ENCODE measurements at regions not wholly inside any gene's neighbourhood (a gene's known extent, or its start where the extent isn't known, plus 50 kb on each side); places are given as distances from the start of the nearest gene placed in this dataset.

GRCh38 chr22:34326901-34327300 is 406.6 kb upstream of the LARGE1 start:
- no peak overlapping the region for H3K4me3 ChIP-seq (ENCODE audit: low read depth, low read length)

GRCh38 chr22:34330432-34330831 is 410.2 kb upstream of the LARGE1 start:
- H3K9ac ChIP-seq (ENCODE audit: low read depth, low read length): no peak overlapping the region
- H3K4me1 ChIP-seq (ENCODE audit: control insufficient read depth, insufficient read depth, low read length): no peaks in the 10 kb centered on the region
- H3K36me3 ChIP-seq (ENCODE audit: control insufficient read depth, insufficient read depth, low read length): no peaks in the 10 kb centered on the region
- H3K4me3 ChIP-seq (ENCODE audit: low read depth, low read length): no peak overlapping the region
- H3K27me3 ChIP-seq (ENCODE audit: control insufficient read depth, insufficient read depth, low read length): no peaks in the 10 kb centered on the region
- peaks cover 3% of the 10 kb centered on the region for H3K9me3 ChIP-seq (ENCODE audit: control insufficient read depth, insufficient read depth, low read length)

More at GRCh38 chr22:34326901-34327300, 406.6 kb upstream of the LARGE1 start:
- H3K27me3 ChIP-seq (ENCODE audit: control insufficient read depth, insufficient read depth, low read length): no peaks in the 10 kb centered on the region
- H3K9me3 ChIP-seq (ENCODE audit: control insufficient read depth, insufficient read depth, low read length): no peaks in the 10 kb centered on the region
- H3K4me1 ChIP-seq (ENCODE audit: control insufficient read depth, insufficient read depth, low read length): no peaks in the 10 kb centered on the region
- no peak overlapping the region for H3K9ac ChIP-seq (ENCODE audit: low read depth, low read length)
- H3K36me3 ChIP-seq (ENCODE audit: control insufficient read depth, insufficient read depth, low read length): no peaks in the 10 kb centered on the region

GRCh38 chr22:34333285-34333684 is 413.0 kb upstream of the LARGE1 start:
- H3K9ac ChIP-seq (ENCODE audit: low read depth, low read length): no peak overlapping the region
- no peaks in the 10 kb centered on the region for H3K36me3 ChIP-seq (ENCODE audit: control insufficient read depth, insufficient read depth, low read length)
- no peaks in the 10 kb centered on the region for H3K27me3 ChIP-seq (ENCODE audit: control insufficient read depth, insufficient read depth, low read length)
- H3K4me1 ChIP-seq (ENCODE audit: control insufficient read depth, insufficient read depth, low read length): no peaks in the 10 kb centered on the region
- H3K4me3 ChIP-seq (ENCODE audit: low read depth, low read length): no peak overlapping the region
- peaks cover 3% of the 10 kb centered on the region for H3K9me3 ChIP-seq (ENCODE audit: control insufficient read depth, insufficient read depth, low read length)

- H3K4me3 ChIP-seq (ENCODE audit: low read depth, low read length): no peak overlapping the region
- no peaks in the 10 kb centered on the region for H3K36me3 ChIP-seq (ENCODE audit: control insufficient read depth, insufficient read depth, low read length)
- H3K4me1 ChIP-seq (ENCODE audit: control insufficient read depth, insufficient read depth, low read length): no peaks in the 10 kb centered on the region
- no peak overlapping the region for H3K9ac ChIP-seq (ENCODE audit: low read depth, low read length)
- peaks cover 3% of the 10 kb centered on the region for H3K9me3 ChIP-seq (ENCODE audit: control insufficient read depth, insufficient read depth, low read length)
- no peaks in the 10 kb centered on the region for H3K27me3 ChIP-seq (ENCODE audit: control insufficient read depth, insufficient read depth, low read length)
These were observed 414.6 kb upstream of the LARGE1 start for GRCh38 chr22:34334893-34335292.

- H3K9me3 ChIP-seq (ENCODE audit: control insufficient read depth, insufficient read depth, low read length): no peaks in the 10 kb centered on the region
- no peak overlapping the region for H3K9ac ChIP-seq (ENCODE audit: low read depth, low read length)
- no peaks in the 10 kb centered on the region for H3K36me3 ChIP-seq (ENCODE audit: control insufficient read depth, insufficient read depth, low read length)
- H3K4me1 ChIP-seq (ENCODE audit: control insufficient read depth, insufficient read depth, low read length): no peaks in the 10 kb centered on the region
- H3K4me3 ChIP-seq (ENCODE audit: low read depth, low read length): no peak overlapping the region
- H3K27me3 ChIP-seq (ENCODE audit: control insufficient read depth, insufficient read depth, low read length): peaks cover 2% of the 10 kb centered on the region
These were observed 424.4 kb upstream of the LARGE1 start for GRCh38 chr22:34344702-34345101.

- no peak overlapping the region for H3K4me3 ChIP-seq (ENCODE audit: low read depth, low read length)
- no peaks in the 10 kb centered on the region for H3K4me1 ChIP-seq (ENCODE audit: control insufficient read depth, insufficient read depth, low read length)
- no peak overlapping the region for H3K9ac ChIP-seq (ENCODE audit: low read depth, low read length)
- no peaks in the 10 kb centered on the region for H3K36me3 ChIP-seq (ENCODE audit: control insufficient read depth, insufficient read depth, low read length)
- H3K27me3 ChIP-seq (ENCODE audit: control insufficient read depth, insufficient read depth, low read length): no peaks in the 10 kb centered on the region
- H3K9me3 ChIP-seq (ENCODE audit: control insufficient read depth, insufficient read depth, low read length): no peaks in the 10 kb centered on the region
These were observed 434.0 kb upstream of the LARGE1 start for GRCh38 chr22:34354071-34354817.

- Histone ChIP-seq H3K9me3 (ENCODE audit: control insufficient read depth, insufficient read depth, low read length) (no peaks in the 10 kb centered on the region), H3K4me1 (ENCODE audit: control insufficient read depth, insufficient read depth, low read length) (no peaks in the 10 kb centered on the region), H3K9ac (ENCODE audit: low read depth, low read length) (no peak overlapping the region), H3K4me3 (ENCODE audit: low read depth, low read length) (no peak overlapping the region), H3K36me3 (ENCODE audit: control insufficient read depth, insufficient read depth, low read length) (no peaks in the 10 kb centered on the region), H3K27me3 (ENCODE audit: control insufficient read depth, insufficient read depth, low read length) (no peaks in the 10 kb centered on the region)
These were observed 436.2 kb upstream of the LARGE1 start for GRCh38 chr22:34356481-34356880.

- Histone ChIP-seq H3K9me3 (ENCODE audit: control insufficient read depth, insufficient read depth, low read length) (no peaks in the 10 kb centered on the region), H3K27me3 (ENCODE audit: control insufficient read depth, insufficient read depth, low read length) (no peaks in the 10 kb centered on the region), H3K36me3 (ENCODE audit: control insufficient read depth, insufficient read depth, low read length) (no peaks in the 10 kb centered on the region), H3K4me3 (ENCODE audit: low read depth, low read length) (no peak overlapping the region), H3K4me1 (ENCODE audit: control insufficient read depth, insufficient read depth, low read length) (no peaks in the 10 kb centered on the region), H3K9ac (ENCODE audit: low read depth, low read length) (no peak overlapping the region)
These were observed 450.4 kb upstream of the LARGE1 start for GRCh38 chr22:34370711-34371110.

- no peaks in the 10 kb centered on the region for H3K4me1 ChIP-seq (ENCODE audit: control insufficient read depth, insufficient read depth, low read length)
- no peak overlapping the region for H3K4me3 ChIP-seq (ENCODE audit: low read depth, low read length)
- H3K27me3 ChIP-seq (ENCODE audit: control insufficient read depth, insufficient read depth, low read length): no peaks in the 10 kb centered on the region
- no peaks in the 10 kb centered on the region for H3K9me3 ChIP-seq (ENCODE audit: control insufficient read depth, insufficient read depth, low read length)
- H3K36me3 ChIP-seq (ENCODE audit: control insufficient read depth, insufficient read depth, low read length): no peaks in the 10 kb centered on the region
- H3K9ac ChIP-seq (ENCODE audit: low read depth, low read length): no peak overlapping the region
These were observed 459.5 kb upstream of the LARGE1 start for GRCh38 chr22:34379825-34380224.

- Histone ChIP-seq H3K27me3 (ENCODE audit: control insufficient read depth, insufficient read depth, low read length) (no peaks in the 10 kb centered on the region), H3K9ac (ENCODE audit: low read depth, low read length) (no peak overlapping the region), H3K4me1 (ENCODE audit: control insufficient read depth, insufficient read depth, low read length) (no peaks in the 10 kb centered on the region), H3K36me3 (ENCODE audit: control insufficient read depth, insufficient read depth, low read length) (no peaks in the 10 kb centered on the region), H3K4me3 (ENCODE audit: low read depth, low read length) (no peak overlapping the region), H3K9me3 (ENCODE audit: control insufficient read depth, insufficient read depth, low read length) (no peaks in the 10 kb centered on the region)
These were observed 460.3 kb upstream of the LARGE1 start for GRCh38 chr22:34380532-34380931.

- H3K4me1 ChIP-seq (ENCODE audit: control insufficient read depth, insufficient read depth, low read length): no peaks in the 10 kb centered on the region
- no peaks in the 10 kb centered on the region for H3K36me3 ChIP-seq (ENCODE audit: control insufficient read depth, insufficient read depth, low read length)
These were observed 470.1 kb upstream of the LARGE1 start for GRCh38 chr22:34390400-34390799.

GRCh38 chr22:34395370-34395769 is 475.1 kb upstream of the LARGE1 start:
- no peaks in the 10 kb centered on the region for H3K9me3 ChIP-seq (ENCODE audit: control insufficient read depth, insufficient read depth, low read length)
- no peak overlapping the region for H3K9ac ChIP-seq (ENCODE audit: low read depth, low read length)
- no peaks in the 10 kb centered on the region for H3K27me3 ChIP-seq (ENCODE audit: control insufficient read depth, insufficient read depth, low read length)
- H3K36me3 ChIP-seq (ENCODE audit: control insufficient read depth, insufficient read depth, low read length): no peaks in the 10 kb centered on the region
- no peaks in the 10 kb centered on the region for H3K4me1 ChIP-seq (ENCODE audit: control insufficient read depth, insufficient read depth, low read length)
- H3K4me3 ChIP-seq (ENCODE audit: low read depth, low read length): no peak overlapping the region

More at GRCh38 chr22:34390400-34390799, 470.1 kb upstream of the LARGE1 start:
- no peak overlapping the region for H3K9ac ChIP-seq (ENCODE audit: low read depth, low read length)
- H3K9me3 ChIP-seq (ENCODE audit: control insufficient read depth, insufficient read depth, low read length): no peaks in the 10 kb centered on the region
- no peak overlapping the region for H3K4me3 ChIP-seq (ENCODE audit: low read depth, low read length)
- no peaks in the 10 kb centered on the region for H3K27me3 ChIP-seq (ENCODE audit: control insufficient read depth, insufficient read depth, low read length)
